ENCODE measurements at regions not wholly inside any gene's neighbourhood (a gene's known extent, or its start where the extent isn't known, plus 50 kb on each side); places are given as distances from the start of the nearest gene placed in this dataset.

- H3K9me3 Mint-ChIP-seq, result no peaks in the 10 kb centered on the region
- H3K27ac Mint-ChIP-seq, result no peak overlapping the region
- no peak for TF ChIP-seq CTCF (IDR thresholded peaks at IDR 0.05)
- H3K4me1 Mint-ChIP-seq (ENCODE audit: low read depth), result no peaks in the 10 kb centered on the region
- no peak for DNase-seq
- ChIA-PET POLR2A (no interaction called here), CTCF (no interaction called here)
- H3K4me3 Mint-ChIP-seq, result no peak overlapping the region
- intact Hi-C loops (cut with micrococcal nuclease), result no loop called here
- no peaks in the 10 kb centered on the region for H3K27me3 Mint-ChIP-seq
- no peaks in the 10 kb centered on the region for H3K36me3 Mint-ChIP-seq (ENCODE audit: low read depth)
- no peak for ATAC-seq
These were observed 411.9 kb upstream of the ARRDC3 start for GRCh38 chr5:91794856-91795548.

DNA sequence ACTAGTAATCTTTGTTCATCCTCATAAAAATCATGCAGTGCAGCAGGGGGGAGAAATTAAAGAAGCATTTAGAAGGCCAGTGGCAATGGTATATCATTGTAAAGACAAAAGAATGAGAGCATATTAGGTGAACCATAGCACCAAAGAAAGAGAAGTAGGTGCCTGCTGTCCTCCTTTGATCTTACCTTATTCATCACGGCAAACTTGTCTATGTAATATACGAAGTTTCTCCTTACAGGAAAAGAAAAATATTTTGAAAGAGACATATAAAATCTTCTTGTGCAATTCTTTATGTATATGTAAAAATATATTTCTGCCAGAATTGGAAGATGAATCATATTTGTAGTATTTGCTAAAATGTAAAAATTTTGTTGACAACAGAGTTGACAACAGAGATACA lies 411.3 kb upstream of the ARRDC3 start:
- Mint-ChIP-seq H3K4me3 (no peak overlapping the region), H3K4me1 (ENCODE audit: low read depth) (no peaks in the 10 kb centered on the region), H3K9me3 (no peaks in the 10 kb centered on the region), H3K36me3 (ENCODE audit: low read depth) (no peaks in the 10 kb centered on the region), H3K27me3 (no peaks in the 10 kb centered on the region), H3K27ac (no peak overlapping the region)
- no peak for DNase-seq
- no peak for TF ChIP-seq CTCF (IDR thresholded peaks at IDR 0.05)
- ChIA-PET CTCF (no interaction called here), POLR2A (no interaction called here)
- intact Hi-C loops (cut with micrococcal nuclease), result no loop called here
- ATAC-seq, result no peak

GRCh38 chr5:91787718-91788117 lies 404.6 kb upstream of the ARRDC3 start:
- no peak for TF ChIP-seq CTCF (IDR thresholded peaks at IDR 0.05)
- POLR2A ChIA-PET, result no interaction called here
- CTCF ChIA-PET, result no interaction called here
- Mint-ChIP-seq H3K27ac (no peak overlapping the region), H3K4me3 (no peak overlapping the region), H3K4me1 (ENCODE audit: low read depth) (no peaks in the 10 kb centered on the region), H3K27me3 (no peaks in the 10 kb centered on the region), H3K36me3 (ENCODE audit: low read depth) (no peaks in the 10 kb centered on the region), H3K9me3 (no peaks in the 10 kb centered on the region)
- DNase-seq (no peak), ATAC-seq (no peak)
- intact Hi-C loops (cut with micrococcal nuclease), result no loop called here

- DNase-seq (no peak), ATAC-seq (no peak)
- intact Hi-C loops (cut with micrococcal nuclease), result no loop called here
- H3K4me3 Mint-ChIP-seq, result no peak overlapping the region
- no peaks in the 10 kb centered on the region for H3K36me3 Mint-ChIP-seq (ENCODE audit: low read depth)
- no peak overlapping the region for H3K27ac Mint-ChIP-seq
- peaks cover 5% of the 10 kb centered on the region for H3K9me3 Mint-ChIP-seq
- H3K27me3 Mint-ChIP-seq, result peaks cover 2% of the 10 kb centered on the region
- no peak for TF ChIP-seq CTCF (IDR thresholded peaks at IDR 0.05)
- CTCF ChIA-PET, result no interaction called here
- POLR2A ChIA-PET, result no interaction called here
- no peaks in the 10 kb centered on the region for H3K4me1 Mint-ChIP-seq (ENCODE audit: low read depth)
These were observed 394.6 kb upstream of the ARRDC3 start for GRCh38 chr5:91777671-91778070.

DNA sequence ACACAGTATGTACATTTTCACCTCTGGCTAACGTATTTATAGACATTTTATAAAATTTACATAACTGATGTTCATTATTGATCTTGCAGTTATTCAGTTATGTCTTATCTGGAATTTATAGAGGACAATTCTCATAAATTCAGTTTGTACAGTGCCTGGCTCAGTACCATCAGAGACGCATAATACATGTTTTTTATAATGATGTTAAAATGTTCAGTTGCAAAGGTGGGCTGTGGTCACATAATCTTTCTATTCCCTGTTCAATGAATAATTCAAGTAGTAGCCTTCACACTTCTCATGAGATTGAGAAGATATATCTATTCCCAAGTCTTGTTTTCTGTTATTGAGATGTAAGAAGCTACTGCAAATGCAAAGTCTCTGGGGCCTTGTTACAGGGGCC lies 393.1 kb upstream of the ARRDC3 start:
- H3K9me3 Mint-ChIP-seq, result peaks cover 3% of the 10 kb centered on the region
- TF ChIP-seq CTCF (IDR thresholded peaks at IDR 0.05), result no peak
- CTCF ChIA-PET, result no interaction called here
- POLR2A ChIA-PET, result no interaction called here
- H3K27me3 Mint-ChIP-seq, result peaks cover 2% of the 10 kb centered on the region
- H3K4me1 Mint-ChIP-seq (ENCODE audit: low read depth), result no peaks in the 10 kb centered on the region
- H3K4me3 Mint-ChIP-seq, result no peak overlapping the region
- ATAC-seq (no peak), DNase-seq (no peak)
- H3K27ac Mint-ChIP-seq, result no peak overlapping the region
- no peaks in the 10 kb centered on the region for H3K36me3 Mint-ChIP-seq (ENCODE audit: low read depth)
- intact Hi-C loops (cut with micrococcal nuclease), result no loop called here

Data from activated CD8-positive, alpha-beta T cell treated with anti-CD3 and anti-CD28 coated beads for 36 hours (primary cell).